Coronary artery (tissue), 2 donors: ENCODE measurements at regions not wholly inside any gene's neighbourhood (a gene's known extent, or its start where the extent isn't known, plus 50 kb on each side); places are given as distances from the start of the nearest gene placed in this dataset.

Experiments used
- DNase-seq: peaks from one replicate; pipeline ENCODE4 v3.0.0-alpha.2; 2017; ENCODE audit warnings: low spot score
- H3K27ac ChIP-seq, 2 donors: fragments of 200-600 bp; sonication (generic); one replicate each; pipeline ENCODE4 v1.5.1; 2016 to 2019
- H3K4me3 ChIP-seq: fragments of 200-600 bp; sonication (generic); 2 replicates; pipeline ENCODE4 v1.5.1; 2016; ENCODE audit warnings: mild to moderate bottlenecking, moderate library complexity
- CTCF ChIP-seq: fragments of 200-600 bp; sonication (generic); IDR thresholded peaks from one replicate; pipeline ENCODE4 v1.5.1; 2019; ENCODE audit warnings: antibody characterized with exemption

- no peak for DNase-seq
- no peak for TF ChIP-seq CTCF
- Histone ChIP-seq H3K4me3 (no peak overlapping the region), H3K27ac (no peak overlapping the region)
These were observed 203.1 kb upstream of the NDST3 start for GRCh38 chr4:117831060-117831683.

GRCh38 chr4:117835566-117835965, 198.7 kb upstream of the NDST3 start:
- H3K27ac ChIP-seq = no peak overlapping the region
- no peak for DNase-seq
- H3K4me3 ChIP-seq = no peak overlapping the region
- TF ChIP-seq CTCF = no peak

- no peak for TF ChIP-seq CTCF
- H3K4me3 ChIP-seq = no peak overlapping the region
- DNase-seq = no peak
- H3K27ac ChIP-seq = no peak overlapping the region
These were observed 189.7 kb upstream of the NDST3 start for GRCh38 chr4:117844594-117844993.

GRCh38 chr4:117845270-117845669, 189.0 kb upstream of the NDST3 start:
- H3K4me3 ChIP-seq = no peak overlapping the region
- no peak for TF ChIP-seq CTCF
- no peak for DNase-seq
- no peak overlapping the region for H3K27ac ChIP-seq

- no peak overlapping the region for H3K27ac ChIP-seq
- no peak for DNase-seq
- TF ChIP-seq CTCF = no peak
- H3K4me3 ChIP-seq = no peak overlapping the region
These were observed 186.4 kb upstream of the NDST3 start for GRCh38 chr4:117847849-117848248.

- no peak for TF ChIP-seq CTCF
- Histone ChIP-seq H3K4me3 (no peak overlapping the region), H3K27ac (no peak overlapping the region)
- no peak for DNase-seq
These were observed 166.1 kb upstream of the NDST3 start for GRCh38 chr4:117868201-117868600.

GRCh38 chr4:117873779-117874178, 160.5 kb upstream of the NDST3 start:
- TF ChIP-seq CTCF = no peak
- DNase-seq = no peak
- no peak overlapping the region for H3K4me3 ChIP-seq
- H3K27ac ChIP-seq = no peak overlapping the region
